Lung microvascular endothelial cell (primary cell): ENCODE measurements at regions not wholly inside any gene's neighbourhood (a gene's known extent, or its start where the extent isn't known, plus 50 kb on each side); places are given as distances from the start of the nearest gene placed in this dataset.
"Not testable (repeated sequence)": the region's sequence is repeated elsewhere in the genome, so short reads cannot be mapped to it uniquely, and the experiment has no call there.

ENCODE experiments used
- DNase-seq, 2 donors: peaks; one replicate each; pipeline versions ENCODE4 v3.0.0 to v3.0.0-alpha.2; 2010; ENCODE audit warnings: low read depth in 2 of 2

DNA sequence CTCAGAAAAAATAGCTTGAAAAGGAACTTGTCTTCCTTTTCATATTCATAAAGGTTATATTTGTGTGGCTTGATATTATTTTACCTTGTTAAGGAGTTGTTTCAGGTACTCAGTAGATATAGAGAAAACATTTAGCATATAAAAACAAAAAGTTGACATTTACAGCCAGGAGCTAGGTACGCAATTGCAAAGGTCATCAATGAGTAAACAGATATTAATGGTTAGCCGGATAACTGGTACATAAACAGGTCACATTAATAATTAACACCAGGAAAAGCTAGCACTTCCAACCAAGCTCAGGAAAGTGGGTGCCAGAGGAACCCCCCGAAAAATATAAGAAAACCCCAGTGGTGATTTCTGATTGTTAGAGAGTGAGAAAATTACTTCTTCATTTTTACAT lies 146.6 kb upstream of the NR2F2 start:
- DNase-seq, result no peak

- no peak for DNase-seq
Observed at GRCh38 chr15:96184297-96184696, 146.2 kb upstream of the NR2F2 start.

- DNase-seq, result no peak
Observed at GRCh38 chr15:96186105-96186504, 144.4 kb upstream of the NR2F2 start.

- no peak for DNase-seq
Observed at GRCh38 chr15:96187341-96188305, 142.9 kb upstream of the NR2F2 start.

DNA sequence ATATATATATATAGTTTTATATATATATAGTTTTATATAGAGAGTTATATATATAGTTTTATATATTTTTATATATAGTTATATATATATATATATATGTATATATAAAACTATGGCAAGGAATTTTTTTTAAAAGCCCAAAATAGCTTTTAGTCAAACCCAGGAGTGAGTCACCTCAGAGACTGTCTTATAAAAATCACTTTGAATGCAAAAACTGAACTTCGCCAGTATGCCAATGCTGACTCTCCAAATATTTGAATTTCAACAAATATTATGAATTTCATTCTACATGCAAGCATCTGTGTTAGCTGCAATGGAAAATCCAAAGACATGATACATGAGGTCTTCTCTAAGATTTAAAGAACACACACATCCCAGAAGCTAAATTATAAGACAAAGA lies 132.8 kb upstream of the NR2F2 start:
- no peak for DNase-seq

GRCh38 chr15:96199111-96199510 lies 131.4 kb upstream of the NR2F2 start:
- DNase-seq, result no peak

DNA sequence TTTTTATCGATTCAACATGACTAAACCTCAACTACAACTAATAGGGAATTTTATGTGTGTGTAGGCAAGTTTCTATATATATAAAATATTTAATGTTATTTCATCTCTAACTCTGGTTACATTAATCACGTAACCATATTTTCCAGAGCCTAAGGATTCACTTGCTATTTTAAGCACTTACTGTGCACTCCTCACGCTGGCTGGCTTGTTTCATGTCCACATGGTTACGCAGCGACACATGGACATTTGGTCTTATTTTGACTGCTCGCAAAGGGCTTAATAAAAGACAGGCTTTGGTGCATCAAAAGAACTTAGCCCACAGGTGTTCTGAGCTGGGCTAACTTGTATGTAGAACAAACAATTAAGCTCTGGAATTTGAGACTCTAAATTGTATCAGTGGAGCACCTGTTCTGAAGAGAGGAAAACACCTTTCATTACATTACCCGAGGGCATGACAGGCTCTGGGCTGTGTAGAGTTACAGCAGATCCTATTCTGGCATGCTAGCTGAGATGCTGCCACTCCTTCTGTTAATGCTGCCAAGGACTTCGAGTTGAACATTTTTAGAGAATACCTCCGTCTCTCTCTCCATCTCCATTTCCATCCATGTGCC lies 130.0 kb upstream of the NR2F2 start:
- no peak for DNase-seq

GRCh38 chr15:96201696-96202095 lies 128.8 kb upstream of the NR2F2 start:
- no peak for DNase-seq

GRCh38 chr15:96205588-96205987 lies 124.9 kb upstream of the NR2F2 start:
- DNase-seq, result not testable (repeated sequence)

DNA sequence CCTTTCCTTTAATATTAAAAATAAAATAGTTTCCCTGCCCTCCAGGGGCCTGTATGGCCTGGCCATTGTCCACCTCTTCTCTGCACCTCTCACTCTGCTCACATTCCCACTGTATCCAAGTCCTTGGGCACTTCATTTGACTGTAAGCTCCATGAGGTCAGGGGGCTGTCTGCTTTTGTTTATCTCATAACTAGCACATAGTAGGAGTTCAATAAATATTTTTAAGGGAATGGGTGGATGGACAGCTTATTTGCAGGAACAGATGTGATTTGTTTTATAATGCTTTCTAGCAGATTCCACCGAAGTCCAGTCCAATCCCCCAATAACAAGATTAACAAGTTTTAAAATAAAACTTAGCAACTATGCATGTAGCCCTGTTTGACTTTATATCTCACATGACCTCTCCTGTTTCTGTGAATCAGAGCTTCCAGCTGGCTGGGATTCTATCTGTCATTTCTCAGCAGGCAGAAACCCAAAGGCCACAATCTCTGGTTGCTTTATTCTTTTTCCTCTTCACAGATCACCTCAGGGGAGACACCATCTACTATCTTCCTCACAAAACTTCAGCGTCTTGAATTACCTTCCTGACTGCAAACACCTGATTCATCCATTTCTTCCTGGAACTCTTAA lies 123.0 kb upstream of the NR2F2 start:
- DNase-seq, result no peak

DNA sequence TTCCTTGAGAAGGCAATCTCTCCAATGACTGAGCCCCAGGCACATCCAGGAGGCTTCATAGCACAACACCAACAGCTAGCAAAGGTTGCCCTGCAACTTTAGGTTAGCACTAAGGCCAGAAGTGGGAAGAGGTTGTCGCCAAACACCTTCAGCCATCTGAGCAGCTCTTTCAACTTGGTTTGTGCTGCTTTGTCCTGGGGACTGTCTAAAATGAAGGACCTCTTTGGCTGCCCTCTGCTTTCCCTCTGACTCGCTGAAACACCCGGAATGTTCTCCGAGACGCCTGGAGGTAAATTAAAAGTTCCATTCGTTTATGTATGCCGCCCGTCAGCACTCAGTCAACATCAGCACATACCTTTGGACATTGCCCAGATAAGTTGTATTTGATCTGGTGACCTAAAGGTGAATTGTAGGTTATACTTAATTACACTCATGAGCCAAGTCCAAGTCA lies 121.2 kb upstream of the NR2F2 start:
- DNase-seq, result no peak

DNA sequence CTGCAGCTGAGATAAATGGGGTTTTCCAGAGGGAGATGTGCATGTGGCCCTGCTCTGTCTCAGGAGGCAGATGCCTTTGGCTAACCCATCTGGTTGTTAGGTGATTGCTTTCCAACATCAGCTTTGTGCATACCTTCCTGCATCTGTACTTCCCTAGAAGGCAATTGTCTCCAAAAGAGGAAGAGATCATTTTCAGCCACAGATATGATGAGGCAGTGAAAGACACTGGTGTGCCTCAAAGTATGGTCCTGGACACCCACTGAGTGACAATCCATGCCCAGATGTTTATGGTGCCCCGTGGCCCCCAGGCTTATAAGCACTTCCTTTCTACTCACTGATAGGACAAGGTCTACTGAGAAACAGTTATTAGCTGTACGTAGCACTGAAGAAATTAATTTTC lies 117.5 kb upstream of the NR2F2 start:
- DNase-seq, result no peak

GRCh38 chr15:96213896-96214295 lies 116.6 kb upstream of the NR2F2 start:
- DNase-seq, result no peak

- not testable (repeated sequence) for DNase-seq
Observed at GRCh38 chr15:96216481-96216880, 114.0 kb upstream of the NR2F2 start.

GRCh38 chr15:96217983-96218382 lies 112.5 kb upstream of the NR2F2 start:
- no peak for DNase-seq

DNA sequence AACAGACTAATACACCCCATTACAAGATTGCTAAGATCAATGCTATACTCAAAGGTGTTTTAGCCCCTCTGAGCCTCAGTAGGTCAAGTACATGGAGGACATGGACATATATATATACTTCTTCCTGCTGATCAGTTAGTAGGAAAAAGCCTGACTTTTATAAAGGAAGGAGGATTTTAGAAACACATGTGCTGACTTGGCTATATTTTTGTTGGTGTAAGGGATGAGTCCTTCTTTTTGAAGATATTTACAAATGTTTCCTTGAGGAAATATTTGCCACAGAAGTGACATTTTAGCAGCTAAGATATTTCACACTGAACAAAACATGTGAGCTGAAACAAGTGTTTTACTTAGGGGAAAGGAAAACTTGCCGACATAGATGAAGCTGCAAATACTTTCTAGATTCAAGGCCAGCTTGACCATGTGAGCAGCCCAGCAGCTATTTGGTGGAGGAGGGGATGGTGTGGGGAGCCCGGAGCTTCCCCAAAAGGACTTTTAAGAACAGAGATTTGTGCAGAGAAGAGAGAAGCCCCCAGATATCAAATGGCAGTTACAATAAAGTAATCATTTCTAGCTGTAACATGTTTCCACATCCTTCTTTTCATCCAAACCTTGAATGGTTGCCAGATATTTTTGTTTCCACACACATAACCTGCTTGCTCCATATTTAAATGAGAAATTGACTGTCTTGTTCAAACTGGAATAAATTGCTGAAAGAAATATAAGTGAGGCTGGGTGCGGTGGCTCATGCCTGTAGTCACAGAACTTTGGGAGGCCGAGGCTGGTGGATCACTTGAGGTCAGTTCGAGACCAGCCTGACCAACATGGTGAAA lies 111.7 kb upstream of the NR2F2 start:
- DNase-seq, result peak in 1 of 2 donors; percentile 55

- no peak for DNase-seq
Observed at GRCh38 chr15:96219681-96220080, 110.8 kb upstream of the NR2F2 start.

- no peak for DNase-seq
Observed at GRCh38 chr15:96220657-96221056, 109.8 kb upstream of the NR2F2 start.

DNA sequence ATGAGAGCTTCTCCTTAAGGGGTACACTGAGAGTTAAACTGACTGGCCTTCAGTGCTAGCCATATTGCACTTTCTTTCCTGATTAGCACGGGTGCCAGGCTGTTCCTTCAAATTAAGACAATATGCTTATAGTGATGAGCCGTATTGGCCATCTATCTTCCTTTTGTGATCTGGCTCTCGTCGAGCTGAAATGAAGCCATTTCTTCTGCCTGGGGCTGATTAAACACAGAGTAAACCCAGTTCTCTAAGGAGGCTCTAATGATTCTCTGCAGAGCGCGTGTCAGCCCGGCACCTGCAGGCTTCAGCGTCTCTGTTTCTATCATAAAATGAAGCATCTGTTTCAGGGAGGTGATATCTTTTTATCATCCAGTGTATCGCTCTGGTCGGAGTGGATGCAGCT lies 107.5 kb upstream of the NR2F2 start:
- no peak for DNase-seq

DNA sequence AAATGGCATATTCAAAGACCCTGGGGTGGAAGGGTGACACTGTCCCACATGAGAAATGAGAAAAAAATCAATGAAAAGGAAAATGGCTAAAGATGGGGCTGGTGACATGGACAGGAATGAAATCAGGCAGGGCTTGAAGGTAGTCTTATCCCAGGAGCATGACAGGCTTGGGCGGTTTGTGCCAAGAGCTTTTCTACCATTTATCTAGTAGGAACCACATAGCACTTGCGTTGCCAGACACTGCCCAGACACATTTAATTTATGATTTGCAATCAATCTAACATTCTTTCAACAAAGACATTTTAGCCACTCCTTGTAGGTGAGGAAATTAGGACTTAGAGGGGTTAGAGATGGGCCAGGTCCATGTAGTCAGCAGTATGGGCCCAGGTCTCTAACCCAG lies 106.6 kb upstream of the NR2F2 start:
- DNase-seq, result no peak

GRCh38 chr15:96225642-96226259 lies 104.7 kb upstream of the NR2F2 start:
- DNase-seq, result no peak
